ENCODE measurements at regions not wholly inside any gene's neighbourhood (a gene's known extent, or its start where the extent isn't known, plus 50 kb on each side); places are given as distances from the start of the nearest gene placed in this dataset.

DNA sequence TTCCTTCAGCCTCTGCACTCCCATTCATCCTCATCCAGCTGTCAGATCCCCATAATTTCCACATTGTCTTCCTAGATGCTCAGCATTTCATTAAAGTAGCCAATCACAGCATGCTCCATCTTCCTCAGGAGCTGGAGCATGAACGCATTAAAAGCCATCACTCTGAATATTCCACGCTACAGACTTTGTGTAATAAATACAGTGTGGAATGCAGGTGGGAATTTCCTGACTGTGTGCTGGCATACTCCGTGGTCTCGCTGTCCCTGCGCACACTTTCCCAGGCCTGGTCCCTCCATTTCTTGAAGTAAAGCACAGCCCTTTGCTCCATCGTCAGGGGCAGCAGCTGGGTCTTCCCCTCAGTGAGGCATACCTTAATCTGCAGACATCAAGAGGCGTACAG lies 123.7 kb upstream of the NCK2 start:
- Mint-ChIP-seq H3K4me3 (no peak overlapping the region), H3K9me3 (no peaks in the 10 kb centered on the region), H3K27ac (no peak overlapping the region), H3K4me1 (ENCODE audit: low read depth) (no peaks in the 10 kb centered on the region), H3K36me3 (ENCODE audit: low read depth) (no peaks in the 10 kb centered on the region), H3K27me3 (ENCODE audit: insufficient read depth) (peaks cover 42% of the 10 kb centered on the region)
- TF ChIP-seq, protein P1, sequence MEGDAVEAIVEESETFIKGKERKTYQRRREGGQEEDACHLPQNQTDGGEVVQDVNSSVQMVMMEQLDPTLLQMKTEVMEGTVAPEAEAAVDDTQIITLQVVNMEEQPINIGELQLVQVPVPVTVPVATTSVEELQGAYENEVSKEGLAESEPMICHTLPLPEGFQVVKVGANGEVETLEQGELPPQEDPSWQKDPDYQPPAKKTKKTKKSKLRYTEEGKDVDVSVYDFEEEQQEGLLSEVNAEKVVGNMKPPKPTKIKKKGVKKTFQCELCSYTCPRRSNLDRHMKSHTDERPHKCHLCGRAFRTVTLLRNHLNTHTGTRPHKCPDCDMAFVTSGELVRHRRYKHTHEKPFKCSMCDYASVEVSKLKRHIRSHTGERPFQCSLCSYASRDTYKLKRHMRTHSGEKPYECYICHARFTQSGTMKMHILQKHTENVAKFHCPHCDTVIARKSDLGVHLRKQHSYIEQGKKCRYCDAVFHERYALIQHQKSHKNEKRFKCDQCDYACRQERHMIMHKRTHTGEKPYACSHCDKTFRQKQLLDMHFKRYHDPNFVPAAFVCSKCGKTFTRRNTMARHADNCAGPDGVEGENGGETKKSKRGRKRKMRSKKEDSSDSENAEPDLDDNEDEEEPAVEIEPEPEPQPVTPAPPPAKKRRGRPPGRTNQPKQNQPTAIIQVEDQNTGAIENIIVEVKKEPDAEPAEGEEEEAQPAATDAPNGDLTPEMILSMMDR (IDR thresholded peaks at IDR 0.05) = no peak
- no peak for DNase-seq

DNA sequence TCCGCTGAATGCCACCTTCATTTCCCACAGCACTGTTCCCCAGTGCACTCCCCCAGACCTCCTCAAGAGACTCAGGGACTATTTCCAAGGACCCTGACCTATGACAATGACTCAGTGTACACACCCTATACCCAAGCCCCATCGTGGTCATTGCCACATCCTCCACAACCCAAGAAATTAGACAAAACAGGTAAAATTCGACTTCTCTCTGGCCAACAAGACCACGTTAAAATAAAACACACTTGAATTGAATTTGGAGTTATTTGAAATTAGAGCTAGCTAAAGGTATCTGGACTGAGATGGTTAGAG lies 126.4 kb upstream of the NCK2 start:
- no peaks in the 10 kb centered on the region for H3K4me1 Mint-ChIP-seq (ENCODE audit: low read depth)
- H3K36me3 Mint-ChIP-seq (ENCODE audit: low read depth) = no peaks in the 10 kb centered on the region
- H3K27me3 Mint-ChIP-seq (ENCODE audit: insufficient read depth) = peaks cover 40% of the 10 kb centered on the region
- H3K27ac Mint-ChIP-seq = no peak overlapping the region
- no peak for DNase-seq
- H3K9me3 Mint-ChIP-seq = no peaks in the 10 kb centered on the region
- TF ChIP-seq, protein P1 (IDR thresholded peaks at IDR 0.05) = no peak
- no peak overlapping the region for H3K4me3 Mint-ChIP-seq

DNA sequence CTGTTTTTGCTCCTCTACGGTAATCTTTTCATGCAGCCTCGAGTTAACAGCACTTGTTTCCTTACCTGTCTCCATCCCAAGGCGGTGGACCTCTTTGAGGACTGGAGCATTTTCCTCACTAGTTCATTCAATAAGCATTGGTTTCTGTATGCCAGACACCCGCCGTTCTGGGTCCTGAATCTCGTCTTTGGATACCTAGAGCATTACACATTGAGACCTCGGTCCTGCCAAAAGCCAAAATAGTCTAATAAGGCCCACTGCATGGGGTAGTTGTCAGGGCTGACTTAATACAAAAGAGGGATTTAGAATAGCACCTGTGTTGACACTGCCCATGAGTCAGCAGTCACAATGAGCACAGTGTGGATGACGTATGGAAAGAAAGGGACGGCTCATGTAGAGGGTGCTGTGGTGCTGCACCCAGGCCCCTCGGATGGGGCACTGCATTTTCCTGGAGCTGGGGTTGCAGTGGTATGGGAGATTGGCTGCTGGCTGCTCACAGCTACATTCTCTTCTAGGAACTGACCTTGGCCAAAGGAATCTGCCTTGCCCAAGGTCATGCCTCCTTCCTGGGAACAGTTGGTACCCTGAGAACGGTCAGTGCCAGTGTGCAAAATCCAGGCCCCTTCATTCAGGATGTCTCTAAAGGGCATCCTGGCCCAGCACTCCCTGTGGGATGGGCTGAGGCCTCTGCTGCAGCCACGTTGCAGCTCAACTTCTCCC lies 126.9 kb upstream of the NCK2 start:
- TF ChIP-seq, protein P1 (IDR thresholded peaks at IDR 0.05) = no peak
- Mint-ChIP-seq H3K27ac (no peak overlapping the region), H3K9me3 (no peaks in the 10 kb centered on the region), H3K36me3 (ENCODE audit: low read depth) (no peaks in the 10 kb centered on the region), H3K4me1 (ENCODE audit: low read depth) (no peaks in the 10 kb centered on the region), H3K27me3 (ENCODE audit: insufficient read depth) (peaks cover 40% of the 10 kb centered on the region), H3K4me3 (no peak overlapping the region)
- DNase-seq = no peak

DNA sequence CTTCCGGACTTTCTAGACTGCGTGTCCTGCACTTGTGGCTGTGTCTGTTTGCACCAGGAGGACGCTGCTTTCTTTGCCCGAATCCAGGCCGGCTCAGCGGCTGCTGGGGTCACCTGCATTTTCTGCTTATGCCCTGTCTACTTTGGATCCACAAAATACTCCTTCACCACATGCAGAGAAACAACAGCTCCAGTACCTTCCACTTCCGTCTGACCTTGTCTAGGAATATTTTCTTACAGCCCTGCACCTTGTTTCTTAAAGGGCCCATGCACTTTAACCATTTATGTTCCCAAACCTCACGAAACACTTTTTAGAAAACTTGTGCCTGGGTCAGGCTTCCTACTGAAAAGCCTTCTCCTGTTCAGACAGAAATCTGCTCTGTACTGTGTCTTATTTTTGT lies 129.4 kb upstream of the NCK2 start:
- TF ChIP-seq, protein P1 (IDR thresholded peaks at IDR 0.05) = no peak
- DNase-seq = no peak
- Mint-ChIP-seq H3K4me3 (no peak overlapping the region), H3K27ac (no peak overlapping the region), H3K27me3 (ENCODE audit: insufficient read depth) (peaks cover 38% of the 10 kb centered on the region), H3K36me3 (ENCODE audit: low read depth) (no peaks in the 10 kb centered on the region), H3K4me1 (ENCODE audit: low read depth) (no peaks in the 10 kb centered on the region), H3K9me3 (no peaks in the 10 kb centered on the region)

DNA sequence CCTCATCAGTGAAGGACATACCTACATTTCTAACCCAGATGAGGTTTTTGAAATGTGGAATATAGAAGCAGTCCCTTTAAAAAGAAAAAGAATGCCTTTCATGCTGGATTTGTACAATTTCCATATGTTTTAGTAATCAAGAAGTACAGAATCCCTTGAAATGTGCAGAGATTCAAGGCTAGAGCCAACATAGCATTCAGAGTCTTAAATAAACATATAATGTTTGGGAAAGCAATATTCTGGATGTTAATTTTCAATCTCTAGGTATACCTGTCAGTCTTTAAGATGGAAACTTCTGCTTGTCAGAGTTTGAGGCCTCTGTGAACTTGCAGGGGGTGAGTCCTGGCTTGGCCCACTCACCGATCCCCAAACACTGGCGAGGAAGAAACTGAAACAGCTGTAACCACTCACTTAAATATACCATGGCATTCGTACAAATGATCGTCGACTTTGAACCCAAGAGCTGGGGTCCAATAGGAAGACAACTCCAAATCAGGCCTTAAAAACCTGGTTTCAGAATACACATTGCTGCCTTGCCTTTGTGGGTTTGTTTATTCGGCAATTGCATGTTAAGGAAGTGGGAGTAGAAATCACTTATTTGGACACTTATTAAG lies 132.8 kb upstream of the NCK2 start:
- Mint-ChIP-seq H3K36me3 (ENCODE audit: low read depth) (no peaks in the 10 kb centered on the region), H3K4me1 (ENCODE audit: low read depth) (no peaks in the 10 kb centered on the region), H3K27ac (no peak overlapping the region), H3K4me3 (no peak overlapping the region), H3K27me3 (ENCODE audit: insufficient read depth) (peaks cover 21% of the 10 kb centered on the region), H3K9me3 (no peaks in the 10 kb centered on the region)
- TF ChIP-seq, protein P1 (IDR thresholded peaks at IDR 0.05) = no peak
- no peak for DNase-seq
